ENCODE measurements at regions not wholly inside any gene's neighbourhood (a gene's known extent, or its start where the extent isn't known, plus 50 kb on each side); places are given as distances from the start of the nearest gene placed in this dataset.

GRCh38 chr4:188623314-188623854 lies 484.1 kb downstream of the TRIML1 start:
- no peak for DNase-seq
- 65 to 78% (median 71%) methylated on average over 4 of the region's 4 CpGs for WGBS, 5 donors
- Histone ChIP-seq H3K4me1 (no peaks in the 10 kb centered on the region), H3K27me3 (replicated peaks in 1 of 7) (no peaks in the 10 kb centered on the region), H3K36me3 (no peaks in the 10 kb centered on the region), H3K9me3 (peaks cover 0 to 14% (median 4%) of the 10 kb centered on the region in 8 donors), H3K27ac (no peak overlapping the region), H3K4me3 (no peak overlapping the region)
- TF ChIP-seq POLR2A (IDR thresholded peaks at IDR 0.05): no peak
- TF ChIP-seq POLR2AphosphoS5 (IDR thresholded peaks at IDR 0.05): no peak
- no peak for TF ChIP-seq CTCF (IDR thresholded peaks at IDR 0.05 in 8 of 11, conservative IDR thresholded peaks at IDR 0.05 in 3 of 11)
- intact Hi-C loops (cut with DNase I; ENCODE audit: low total_unique reads): no loop called here

GRCh38 chr4:188624370-188624769 lies 485.1 kb downstream of the TRIML1 start:
- no peak for DNase-seq
- no peaks in the 10 kb centered on the region for H3K27me3 ChIP-seq (replicated peaks in 1 of 7)
- 35 to 75% (median 52%) methylated on average over 4 of the region's 4 CpGs for WGBS, 5 donors
- intact Hi-C loops (cut with DNase I; ENCODE audit: low total_unique reads): no loop called here
- H3K4me1 ChIP-seq: no peaks in the 10 kb centered on the region
- H3K36me3 ChIP-seq: no peaks in the 10 kb centered on the region
- TF ChIP-seq CTCF (IDR thresholded peaks at IDR 0.05 in 8 of 11, conservative IDR thresholded peaks at IDR 0.05 in 3 of 11): no peak
- no peak for TF ChIP-seq POLR2AphosphoS5 (IDR thresholded peaks at IDR 0.05)
- peaks cover 0 to 11% (median under 1%) of the 10 kb centered on the region in 8 donors for H3K9me3 ChIP-seq
- no peak overlapping the region for H3K27ac ChIP-seq
- H3K4me3 ChIP-seq: no peak overlapping the region

- Histone ChIP-seq H3K4me1 (no peaks in the 10 kb centered on the region), H3K27me3 (replicated peaks in 1 of 7) (no peaks in the 10 kb centered on the region), H3K36me3 (no peaks in the 10 kb centered on the region), H3K9me3 (peaks cover 0 to 23% (median 1%) of the 10 kb centered on the region in 8 donors), H3K27ac (no peak overlapping the region), H3K4me3 (no peak overlapping the region)
- intact Hi-C loops (cut with DNase I; ENCODE audit: low total_unique reads): no loop called here
- 66 to 86% (median 82%) methylated on average over 1 of the region's 1 CpG for WGBS, 5 donors
- TF ChIP-seq POLR2A (IDR thresholded peaks at IDR 0.05) (no peak), POLR2AphosphoS5 (IDR thresholded peaks at IDR 0.05) (no peak), CTCF (IDR thresholded peaks at IDR 0.05 in 8 of 11, conservative IDR thresholded peaks at IDR 0.05 in 3 of 11) (no peak)
- DNase-seq: no peak
These were observed 488.7 kb downstream of the TRIML1 start for GRCh38 chr4:188627892-188628291.

- WGBS, 5 donors: 55 to 84% (median 73%) methylated on average over 4 of the region's 4 CpGs
- TF ChIP-seq CTCF (IDR thresholded peaks at IDR 0.05 in 8 of 11, conservative IDR thresholded peaks at IDR 0.05 in 3 of 11) (no peak), POLR2A (IDR thresholded peaks at IDR 0.05) (no peak), POLR2AphosphoS5 (IDR thresholded peaks at IDR 0.05) (no peak)
- intact Hi-C loops (cut with DNase I; ENCODE audit: low total_unique reads): no loop called here
These were observed 500.3 kb downstream of the TRIML1 start for GRCh38 chr4:188639479-188640100.

More at GRCh38 chr4:188639479-188640100, 500.3 kb downstream of the TRIML1 start:
- Histone ChIP-seq H3K9me3 (no peaks in the 10 kb centered on the region), H3K4me3 (no peak overlapping the region), H3K27ac (no peak overlapping the region), H3K4me1 (no peaks in the 10 kb centered on the region), H3K36me3 (no peaks in the 10 kb centered on the region), H3K27me3 (replicated peaks in 1 of 7) (no peaks in the 10 kb centered on the region)
- DNase-seq: no peak

All from spleen (tissue), 11 donors.